ENCODE measurements at regions not wholly inside any gene's neighbourhood (a gene's known extent, or its start where the extent isn't known, plus 50 kb on each side); places are given as distances from the start of the nearest gene placed in this dataset.

DNA sequence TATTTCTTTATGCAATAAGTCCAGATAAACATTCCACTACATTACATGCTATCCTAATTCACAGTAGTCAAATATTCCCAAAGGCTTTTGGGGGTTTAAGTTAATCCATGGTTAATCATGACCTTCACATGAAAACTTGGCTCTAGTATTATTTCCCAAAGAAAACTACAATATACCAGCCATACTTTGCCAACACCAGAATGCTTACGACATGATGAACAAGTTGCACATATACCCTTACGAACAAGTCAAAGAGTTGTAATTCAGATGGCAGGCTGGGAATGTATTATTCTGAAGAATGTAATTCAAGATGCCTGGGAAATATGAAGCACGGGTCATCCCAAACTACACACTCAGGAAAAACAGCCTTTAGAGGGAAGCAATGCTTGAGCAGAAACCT is 499.6 kb downstream of the PPARGC1A start:
- DNase-seq, result no peak

- DNase-seq, result no peak
Measured at GRCh38 chr4:23388699-23389395, 501.0 kb downstream of the PPARGC1A start.

GRCh38 chr4:23388255-23388654 is 501.6 kb downstream of the PPARGC1A start:
- no peak for DNase-seq

DNA sequence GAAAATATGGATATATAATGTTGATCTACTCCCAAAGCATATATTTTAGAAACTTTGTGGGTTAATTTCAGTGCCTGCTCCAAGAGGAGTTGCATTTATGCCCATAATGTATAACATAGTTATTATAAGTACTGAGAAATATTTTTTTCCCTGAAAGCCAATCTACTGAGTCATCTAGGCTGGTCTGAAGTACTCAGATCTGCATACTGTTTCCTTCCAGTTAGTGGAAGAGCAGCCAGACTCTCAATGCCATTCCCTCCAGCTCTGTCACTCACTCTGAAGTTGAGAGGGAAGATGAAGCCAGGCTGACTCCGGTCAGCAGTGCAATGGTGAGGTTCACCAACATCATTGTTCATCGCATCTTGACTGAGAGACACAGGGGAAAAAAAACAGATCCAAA is 505.1 kb downstream of the PPARGC1A start:
- no peak for DNase-seq

- DNase-seq, result no peak
Measured at GRCh38 chr4:23382879-23383278, 507.0 kb downstream of the PPARGC1A start.

GRCh38 chr4:23374259-23374658 is 515.6 kb downstream of the PPARGC1A start:
- DNase-seq, result no peak

DNA sequence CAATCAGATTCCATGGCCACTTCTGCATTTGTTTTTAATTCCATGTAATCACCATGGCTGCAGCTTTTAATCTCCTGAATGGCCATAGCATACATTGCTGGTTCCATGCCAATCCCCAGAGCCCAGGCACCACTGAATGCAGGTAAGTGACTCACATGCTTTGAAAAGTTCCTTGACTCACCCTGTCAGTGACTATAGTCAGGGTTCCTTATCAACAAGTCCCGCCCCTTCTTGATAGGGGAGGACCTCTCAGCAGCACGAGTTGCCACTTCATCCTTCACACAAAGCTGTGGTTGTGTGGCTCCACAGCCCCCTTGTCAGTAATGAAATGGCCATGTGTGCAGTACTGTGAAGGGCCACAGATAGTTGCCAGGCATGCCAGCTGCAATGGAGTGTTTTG is 516.6 kb downstream of the PPARGC1A start:
- DNase-seq, result no peak

DNA sequence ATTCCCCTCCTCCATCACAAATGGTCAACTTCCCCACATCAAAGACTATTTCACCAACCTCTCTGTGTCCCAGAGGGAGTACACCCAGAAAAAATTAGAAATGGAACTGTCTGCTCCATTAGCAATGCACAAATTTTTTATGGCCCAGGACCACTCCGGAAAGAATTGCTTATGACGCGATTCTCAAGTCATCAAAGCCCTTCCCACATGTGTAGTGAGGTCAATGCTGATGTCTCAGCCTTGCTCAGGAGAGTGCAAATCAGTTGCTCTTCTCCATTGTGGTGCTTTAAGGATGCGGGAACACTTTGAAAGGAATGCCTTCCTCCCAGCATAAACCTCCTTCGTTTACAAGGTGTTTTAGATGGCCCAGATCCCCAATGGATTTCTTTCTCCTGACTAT is 518.3 kb downstream of the PPARGC1A start:
- no peak for DNase-seq

DNA sequence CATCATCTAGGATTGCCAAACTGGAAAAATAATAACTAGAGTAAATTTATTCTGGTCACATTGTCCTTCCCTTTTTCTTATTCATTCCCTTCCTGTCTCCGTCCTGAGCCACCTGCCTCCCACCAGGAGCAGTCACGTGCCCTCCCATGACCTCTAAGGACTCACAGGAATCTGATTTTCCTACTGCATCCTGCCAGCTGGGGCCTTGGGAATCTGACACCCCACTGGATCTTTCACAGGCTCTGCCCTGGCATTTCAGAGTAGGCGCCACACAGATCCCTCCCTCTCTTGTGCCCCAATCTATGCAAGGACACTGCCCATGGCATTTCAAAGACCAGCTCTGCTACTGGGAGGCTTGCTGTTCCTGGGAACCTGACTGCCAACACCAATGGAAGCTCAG is 520.5 kb downstream of the PPARGC1A start:
- no peak for DNase-seq

DNA sequence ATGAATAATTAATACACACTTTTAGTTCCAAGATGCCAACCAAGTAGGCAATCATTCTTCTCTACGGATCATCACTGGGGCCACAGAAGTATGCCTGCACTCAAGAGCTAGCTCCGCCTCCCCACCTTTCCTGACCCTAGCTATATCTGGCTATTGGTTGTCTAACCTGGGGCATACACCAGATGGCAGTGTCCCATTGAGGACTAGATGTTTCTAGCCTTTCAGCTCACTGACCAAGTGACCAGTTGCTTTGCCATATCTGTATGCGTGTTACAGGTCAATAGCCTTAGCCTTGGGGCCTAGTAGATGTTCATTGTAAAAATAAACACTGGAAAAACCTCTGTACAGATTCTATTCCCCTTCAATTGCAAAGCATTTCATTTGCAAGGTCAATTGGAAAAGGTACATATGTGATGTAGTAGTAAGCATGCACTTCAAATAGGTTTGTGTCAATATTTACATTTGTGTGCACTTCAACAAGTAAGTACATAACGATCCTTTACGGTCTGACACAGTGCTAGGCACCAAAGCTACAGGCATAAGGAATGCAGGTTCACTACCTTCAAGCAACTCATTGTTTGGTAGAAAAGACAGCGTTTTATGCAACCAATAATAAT is 521.7 kb downstream of the PPARGC1A start:
- no peak for DNase-seq

DNA sequence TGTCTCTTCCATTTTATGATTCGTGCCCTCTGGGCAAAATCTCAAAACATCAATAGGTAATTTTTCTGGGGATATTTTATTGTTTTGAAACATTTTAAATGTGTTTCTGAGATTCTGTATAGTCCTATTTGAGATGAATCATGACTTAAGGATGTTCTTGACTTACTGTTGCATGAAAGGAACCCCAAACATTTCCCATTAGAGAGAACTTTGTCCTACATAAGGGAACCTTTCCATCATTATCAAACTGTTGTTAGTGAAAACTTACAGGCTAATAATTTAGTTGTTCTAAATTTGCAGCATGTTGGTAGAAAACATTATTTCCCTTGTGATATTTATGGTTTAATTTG is 523.3 kb downstream of the PPARGC1A start:
- no peak for DNase-seq

- no peak for DNase-seq
Measured at GRCh38 chr4:23365871-23366556, 523.8 kb downstream of the PPARGC1A start.

GRCh38 chr4:23365086-23365485 is 524.8 kb downstream of the PPARGC1A start:
- no peak for DNase-seq

DNA sequence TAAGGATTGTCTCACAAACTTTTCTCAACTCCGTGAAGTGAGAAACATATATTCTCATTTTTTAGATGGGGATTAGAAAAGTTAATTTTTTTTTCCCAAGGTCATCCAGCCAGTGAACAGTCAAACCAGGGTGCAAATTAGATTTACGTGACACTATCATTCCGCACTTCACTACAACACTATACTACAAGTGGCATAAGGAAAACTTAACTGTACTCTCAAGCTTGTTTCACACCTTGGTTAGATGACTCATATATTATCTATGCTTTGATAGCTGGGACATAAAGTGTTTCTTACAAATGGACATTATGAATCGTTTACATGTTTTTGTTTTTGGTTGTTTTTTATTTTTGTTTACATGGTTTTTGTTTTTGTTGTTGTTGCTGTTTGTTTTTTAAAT is 525.7 kb downstream of the PPARGC1A start:
- DNase-seq, result no peak

DNA sequence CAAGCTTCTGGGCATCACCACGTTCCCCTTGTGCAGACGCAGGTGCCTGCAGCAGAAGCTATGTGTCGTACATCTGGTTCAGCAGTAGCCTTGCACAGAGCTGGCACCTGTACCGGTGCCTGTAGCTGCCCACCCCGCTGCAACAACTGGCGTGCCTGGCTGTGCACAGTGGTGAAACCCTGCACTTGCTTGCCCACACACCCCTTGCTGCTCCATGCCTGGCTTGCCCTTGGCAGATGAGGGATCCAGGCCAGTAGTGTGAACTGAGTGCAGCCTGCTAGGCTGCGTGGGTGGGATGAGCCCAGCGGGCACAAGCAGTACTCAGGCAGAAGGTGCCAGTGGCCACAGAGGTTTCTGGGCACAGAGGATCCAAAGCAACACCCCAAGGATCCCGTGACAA is 528.4 kb downstream of the PPARGC1A start:
- DNase-seq, result no peak

- no peak for DNase-seq
Measured at GRCh38 chr4:23360718-23361117, 529.1 kb downstream of the PPARGC1A start.

- DNase-seq, result no peak
Measured at GRCh38 chr4:23355258-23355657, 534.6 kb downstream of the PPARGC1A start.

- no peak for DNase-seq
Measured at GRCh38 chr4:23353200-23353599, 536.6 kb downstream of the PPARGC1A start.

DNA sequence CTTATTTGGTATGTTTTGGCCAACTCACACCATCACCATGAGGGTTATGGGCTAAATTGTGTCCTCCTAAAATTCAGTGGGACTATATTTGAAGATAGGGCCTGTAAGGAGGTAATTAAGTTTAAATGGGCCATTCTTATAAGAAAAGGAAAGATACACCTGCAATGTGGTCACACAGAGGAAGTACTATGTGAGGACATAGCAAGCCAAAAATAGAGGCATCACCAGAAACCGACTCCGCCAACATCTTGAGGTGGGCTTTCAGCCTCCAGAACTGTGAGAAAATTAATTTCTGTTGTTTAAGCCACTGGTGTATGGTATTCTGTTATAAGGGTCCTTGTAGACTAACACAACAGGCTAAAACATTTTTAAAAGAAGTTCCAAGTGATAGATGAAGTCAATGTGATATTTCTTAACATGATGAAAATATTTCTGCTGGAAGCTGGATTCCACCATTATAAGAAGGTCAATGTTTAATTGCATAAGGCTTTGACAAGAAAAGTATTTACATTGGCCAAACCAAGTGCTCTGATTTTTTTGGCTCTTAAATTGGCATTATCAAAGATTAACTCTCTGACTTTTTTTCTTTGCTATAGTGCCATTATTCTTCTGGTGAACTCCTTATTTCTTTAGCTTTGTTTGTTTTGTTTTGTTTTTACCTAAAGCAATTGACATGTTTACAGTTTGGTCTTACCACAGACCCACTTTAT is 540.9 kb downstream of the PPARGC1A start:
- no peak for DNase-seq

DNA sequence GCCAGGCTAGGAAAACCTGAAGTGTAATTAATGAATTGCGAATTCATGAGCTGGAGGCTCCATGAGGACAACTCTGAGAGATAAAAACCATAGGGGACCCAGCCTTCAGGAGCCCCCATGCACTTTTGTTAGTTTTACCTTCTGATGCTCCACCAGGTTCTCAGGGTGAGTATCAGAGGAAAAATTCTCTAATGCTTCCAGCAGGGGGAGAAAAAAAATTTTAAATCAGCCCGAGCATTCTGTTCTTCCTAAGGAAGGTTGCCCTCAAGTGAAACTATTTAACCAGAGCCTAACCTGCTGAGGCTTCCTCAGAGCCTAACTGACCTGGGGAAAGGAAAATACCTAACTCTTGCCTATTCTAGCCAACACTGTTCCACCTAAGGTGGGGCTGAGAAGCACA is 552.6 kb downstream of the PPARGC1A start:
- no peak for DNase-seq

DNA sequence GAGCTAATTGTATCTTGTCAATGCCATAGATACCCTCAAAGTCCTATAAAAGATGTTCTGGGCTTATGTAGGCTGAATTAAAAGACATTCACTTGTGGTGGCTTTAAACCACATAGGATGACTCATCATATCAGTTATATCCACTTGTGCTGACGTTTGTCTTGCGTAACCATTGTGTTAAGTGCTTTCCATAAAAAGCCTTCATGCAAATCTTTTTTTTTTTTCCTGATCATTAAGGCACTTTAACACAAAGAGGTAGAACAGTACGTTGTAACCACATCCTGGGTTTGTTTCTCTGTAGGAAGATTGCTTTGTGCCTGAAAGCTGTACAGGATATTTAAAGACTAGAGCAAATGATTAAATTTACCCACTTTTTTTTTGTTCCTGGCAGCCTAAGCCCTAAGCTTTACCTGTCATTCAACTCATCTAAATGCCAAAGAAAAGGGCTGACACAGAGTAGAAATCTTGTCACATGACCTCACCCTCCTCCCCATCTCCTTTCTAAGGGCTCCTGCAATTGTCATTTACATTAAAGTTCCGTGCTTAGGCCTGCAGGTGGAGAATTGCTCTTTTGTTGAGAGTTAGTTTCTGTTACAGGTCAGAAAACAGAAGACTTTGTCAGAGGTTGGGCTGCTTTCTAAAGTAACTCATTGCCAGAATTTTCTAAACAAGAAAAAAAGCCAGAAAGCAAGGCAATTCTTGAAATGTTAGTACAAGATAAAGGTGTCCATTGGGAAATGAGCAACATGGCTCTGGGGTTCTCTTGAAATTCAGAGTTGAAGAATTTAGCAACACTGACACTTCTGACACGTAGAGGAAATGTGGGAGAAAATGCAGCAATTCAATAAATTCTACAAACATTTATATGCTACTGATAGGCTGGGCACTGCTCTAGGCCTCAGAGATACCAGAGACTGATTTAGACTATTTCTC is 555.6 kb downstream of the PPARGC1A start:
- no peak for DNase-seq

DNA sequence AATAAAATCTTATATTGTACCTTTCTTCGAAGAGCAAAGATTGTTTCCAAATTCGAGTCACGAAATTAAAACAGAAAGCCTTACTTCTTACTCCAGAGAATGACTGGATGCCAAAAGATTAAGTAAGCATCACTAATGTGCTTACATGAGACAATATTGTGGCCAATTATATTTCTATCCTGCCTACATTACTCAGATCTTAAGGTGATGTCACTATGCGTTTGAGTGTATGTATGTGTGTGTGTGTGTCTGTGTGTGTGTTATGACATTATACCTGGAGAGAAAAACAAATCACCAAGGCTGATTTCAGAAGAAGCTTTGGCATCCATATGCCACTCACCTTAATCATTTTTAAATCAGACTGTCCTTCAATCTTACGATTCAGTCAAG is 556.3 kb downstream of the PPARGC1A start:
- no peak for DNase-seq

GRCh38 chr4:23332313-23332712 is 557.5 kb downstream of the PPARGC1A start:
- no peak for DNase-seq
